Stomach (tissue), 4 donors: ENCODE measurements at regions not wholly inside any gene's neighbourhood (a gene's known extent, or its start where the extent isn't known, plus 50 kb on each side); places are given as distances from the start of the nearest gene placed in this dataset.

ENCODE experiments used
- POLR2AphosphoS5 ChIP-seq, 3 donors: sonication (generic); formaldehyde crosslinking; IDR thresholded peaks; one replicate each; pipeline ENCODE4 v1.6.1; 2016; ENCODE audit warnings: antibody characterized with exemption in 3 of 3
- TF ChIP-seq, protein P1 (sequence below), 7 experiments: fragments of 450-650 bp in 4 of 7; fragments of 200-600 bp in 3 of 7; sonication (generic) in 3 of 7; IDR thresholded peaks; one replicate each; pipeline ENCODE4 v1.5.1; 2016 to 2019; ENCODE audit warnings: antibody characterized with exemption in 7 of 7, control low read depth in 2 of 7, mild to moderate bottlenecking in 1 of 7

DNA sequence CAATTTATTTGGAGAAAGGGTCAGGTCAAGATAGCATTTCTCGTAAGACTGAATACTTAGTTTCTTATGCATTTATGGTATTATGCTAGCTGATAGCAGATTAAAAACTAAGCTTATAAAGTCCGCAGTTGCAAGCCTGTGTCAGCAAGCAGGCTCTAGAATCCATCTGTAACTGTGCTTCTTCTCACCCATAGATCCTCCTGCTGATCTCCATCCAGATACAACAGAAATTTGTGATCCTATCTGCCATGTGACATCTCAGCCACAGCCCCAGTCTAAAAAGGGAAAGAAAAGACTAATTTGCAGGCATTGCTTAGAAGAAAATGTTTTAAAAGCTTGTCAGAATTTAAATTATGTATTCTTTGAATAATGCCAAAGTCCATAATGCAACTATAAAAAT, 265.4 kb upstream of the CCDC54 start:
- TF ChIP-seq, protein P1, sequence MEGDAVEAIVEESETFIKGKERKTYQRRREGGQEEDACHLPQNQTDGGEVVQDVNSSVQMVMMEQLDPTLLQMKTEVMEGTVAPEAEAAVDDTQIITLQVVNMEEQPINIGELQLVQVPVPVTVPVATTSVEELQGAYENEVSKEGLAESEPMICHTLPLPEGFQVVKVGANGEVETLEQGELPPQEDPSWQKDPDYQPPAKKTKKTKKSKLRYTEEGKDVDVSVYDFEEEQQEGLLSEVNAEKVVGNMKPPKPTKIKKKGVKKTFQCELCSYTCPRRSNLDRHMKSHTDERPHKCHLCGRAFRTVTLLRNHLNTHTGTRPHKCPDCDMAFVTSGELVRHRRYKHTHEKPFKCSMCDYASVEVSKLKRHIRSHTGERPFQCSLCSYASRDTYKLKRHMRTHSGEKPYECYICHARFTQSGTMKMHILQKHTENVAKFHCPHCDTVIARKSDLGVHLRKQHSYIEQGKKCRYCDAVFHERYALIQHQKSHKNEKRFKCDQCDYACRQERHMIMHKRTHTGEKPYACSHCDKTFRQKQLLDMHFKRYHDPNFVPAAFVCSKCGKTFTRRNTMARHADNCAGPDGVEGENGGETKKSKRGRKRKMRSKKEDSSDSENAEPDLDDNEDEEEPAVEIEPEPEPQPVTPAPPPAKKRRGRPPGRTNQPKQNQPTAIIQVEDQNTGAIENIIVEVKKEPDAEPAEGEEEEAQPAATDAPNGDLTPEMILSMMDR (IDR thresholded peaks at IDR 0.05): no peak
- TF ChIP-seq POLR2AphosphoS5 (IDR thresholded peaks at IDR 0.05): no peak
